ENCODE measurements at regions not wholly inside any gene's neighbourhood (a gene's known extent, or its start where the extent isn't known, plus 50 kb on each side); places are given as distances from the start of the nearest gene placed in this dataset.

DNA sequence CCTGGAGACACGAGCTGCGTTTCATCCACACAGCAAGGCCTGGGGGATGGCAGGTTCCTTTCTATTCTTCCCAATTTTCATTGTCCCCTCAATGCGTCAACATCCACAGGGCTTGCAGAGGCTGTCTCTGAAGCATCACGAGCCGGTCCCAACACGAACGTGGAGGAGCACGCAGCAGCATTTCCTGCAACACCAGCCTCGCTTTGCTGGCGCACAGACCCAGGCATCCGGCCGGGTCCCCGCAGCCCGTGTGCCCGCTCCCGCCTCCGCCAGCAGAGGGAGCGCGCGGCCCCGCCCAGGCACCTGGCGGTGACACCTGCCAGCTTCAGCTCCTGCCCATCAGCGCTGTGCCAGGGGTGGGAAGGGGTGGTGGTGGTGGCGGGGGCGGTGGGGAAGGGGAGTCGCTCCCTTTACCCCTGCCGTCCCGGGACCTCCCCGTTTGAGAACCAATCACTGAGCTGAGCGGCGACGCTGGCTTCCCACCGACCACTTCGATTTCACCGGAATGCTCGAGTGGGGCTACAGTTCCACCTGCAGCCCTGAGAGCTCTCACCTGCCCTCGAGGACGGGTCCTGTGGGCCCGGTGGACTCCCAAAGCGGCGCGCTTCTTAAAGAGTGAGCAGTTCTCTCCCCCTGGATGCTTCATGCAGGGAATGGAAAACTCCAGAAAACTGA lies 464.5 kb downstream of the ICE1 start:
- TF ChIP-seq, protein P1, sequence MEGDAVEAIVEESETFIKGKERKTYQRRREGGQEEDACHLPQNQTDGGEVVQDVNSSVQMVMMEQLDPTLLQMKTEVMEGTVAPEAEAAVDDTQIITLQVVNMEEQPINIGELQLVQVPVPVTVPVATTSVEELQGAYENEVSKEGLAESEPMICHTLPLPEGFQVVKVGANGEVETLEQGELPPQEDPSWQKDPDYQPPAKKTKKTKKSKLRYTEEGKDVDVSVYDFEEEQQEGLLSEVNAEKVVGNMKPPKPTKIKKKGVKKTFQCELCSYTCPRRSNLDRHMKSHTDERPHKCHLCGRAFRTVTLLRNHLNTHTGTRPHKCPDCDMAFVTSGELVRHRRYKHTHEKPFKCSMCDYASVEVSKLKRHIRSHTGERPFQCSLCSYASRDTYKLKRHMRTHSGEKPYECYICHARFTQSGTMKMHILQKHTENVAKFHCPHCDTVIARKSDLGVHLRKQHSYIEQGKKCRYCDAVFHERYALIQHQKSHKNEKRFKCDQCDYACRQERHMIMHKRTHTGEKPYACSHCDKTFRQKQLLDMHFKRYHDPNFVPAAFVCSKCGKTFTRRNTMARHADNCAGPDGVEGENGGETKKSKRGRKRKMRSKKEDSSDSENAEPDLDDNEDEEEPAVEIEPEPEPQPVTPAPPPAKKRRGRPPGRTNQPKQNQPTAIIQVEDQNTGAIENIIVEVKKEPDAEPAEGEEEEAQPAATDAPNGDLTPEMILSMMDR (IDR thresholded peaks at IDR 0.05) = peak in 2 of 3 experiments; percentile 16 to 43
- no peak for TF ChIP-seq POLR2A (IDR thresholded peaks at IDR 0.05)
